ENCODE measurements at regions not wholly inside any gene's neighbourhood (a gene's known extent, or its start where the extent isn't known, plus 50 kb on each side); places are given as distances from the start of the nearest gene placed in this dataset.

GRCh38 chr14:82492157-82492556 is 958.5 kb upstream of the SEL1L start:
- no peak for DNase-seq

GRCh38 chr14:82500222-82500621 is 966.6 kb upstream of the SEL1L start:
- DNase-seq, result no peak

- DNase-seq, result no peak
Measured at GRCh38 chr14:82501554-82501953, 967.9 kb upstream of the SEL1L start.

- no peak for DNase-seq
Measured at GRCh38 chr14:82502043-82502442, 968.4 kb upstream of the SEL1L start.

GRCh38 chr14:82504894-82505293 is 971.2 kb upstream of the SEL1L start:
- DNase-seq, result no peak

GRCh38 chr14:82510007-82510406 is 976.4 kb upstream of the SEL1L start:
- no peak for DNase-seq

- DNase-seq, result no peak
Measured at GRCh38 chr14:82511399-82511798, 977.7 kb upstream of the SEL1L start.

GRCh38 chr14:82520765-82521164 is 987.1 kb upstream of the SEL1L start:
- no peak for DNase-seq

- no peak for DNase-seq
Measured at GRCh38 chr14:82521191-82521590, 987.5 kb upstream of the SEL1L start.

- no peak for DNase-seq
Measured at GRCh38 chr14:82528016-82528415, 994.4 kb upstream of the SEL1L start.

GRCh38 chr14:82533351-82533750 is 999.7 kb upstream of the SEL1L start:
- DNase-seq, result no peak

GRCh38 chr14:82536566-82536965 is 1002.9 kb upstream of the SEL1L start:
- no peak for DNase-seq

GRCh38 chr14:82537831-82538230 is 1004.2 kb upstream of the SEL1L start:
- no peak for DNase-seq

- no peak for DNase-seq
Measured at GRCh38 chr14:82546401-82546800, 1012.7 kb upstream of the SEL1L start.

- DNase-seq, result no peak
Measured at GRCh38 chr14:82549306-82549990, 1015.8 kb upstream of the SEL1L start.

- DNase-seq, result no peak
Measured at GRCh38 chr14:82562881-82563280, 1029.2 kb upstream of the SEL1L start.

- no peak for DNase-seq
Measured at GRCh38 chr14:82565825-82566224, 1032.2 kb upstream of the SEL1L start.

GRCh38 chr14:82587226-82587625 is 1053.6 kb upstream of the SEL1L start:
- no peak for DNase-seq

- no peak for DNase-seq
Measured at GRCh38 chr14:82595466-82595865, 1061.8 kb upstream of the SEL1L start.

GRCh38 chr14:82602794-82603193 is 1069.1 kb upstream of the SEL1L start:
- no peak for DNase-seq

GRCh38 chr14:82604819-82605218 is 1071.2 kb upstream of the SEL1L start:
- DNase-seq, result no peak

- DNase-seq, result no peak
Measured at GRCh38 chr14:82621881-82622450, 1088.3 kb upstream of the SEL1L start.

- no peak for DNase-seq
Measured at GRCh38 chr14:82626156-82627066, 1092.8 kb upstream of the SEL1L start.

- DNase-seq, result no peak
Measured at GRCh38 chr14:82635915-82636314, 1102.3 kb upstream of the SEL1L start.
